ENCODE measurements at regions not wholly inside any gene's neighbourhood (a gene's known extent, or its start where the extent isn't known, plus 50 kb on each side); places are given as distances from the start of the nearest gene placed in this dataset.
A peak's percentile ranks its signal among the peaks of the same experiment; 100 is the strongest.

DNA sequence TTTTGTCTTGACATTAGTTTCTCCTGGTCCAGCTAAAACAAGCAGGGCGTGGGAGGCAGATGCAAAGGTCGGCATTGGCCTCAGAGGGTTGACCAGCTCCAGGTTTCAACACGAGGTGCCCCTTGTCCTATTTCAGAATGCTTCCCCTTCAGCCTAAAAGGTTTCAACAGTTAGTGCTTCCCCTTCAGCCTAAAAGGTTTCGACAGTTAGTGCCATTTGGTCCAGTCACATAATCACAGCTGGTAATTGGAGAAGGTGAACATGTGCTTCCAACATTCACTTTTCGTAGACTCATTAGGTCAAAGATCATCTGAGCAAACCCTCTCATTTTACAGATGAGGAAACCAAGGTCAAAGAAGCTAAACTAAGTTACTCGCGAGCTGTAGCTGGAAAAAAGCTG, 270.3 kb upstream of the MAP3K1 start (continued):
- TF ChIP-seq MED8 (CRISPR knock-in tag; IDR thresholded peaks at IDR 0.05; ENCODE audit: insufficient replicate concordance) (no peak), ZNF850 (CRISPR knock-in tag; conservative IDR thresholded peaks at IDR 0.05) (no peak), ZNF775 (CRISPR knock-in tag; IDR thresholded peaks at IDR 0.05; ENCODE audit: borderline replicate concordance) (no peak), SMAD9 (CRISPR knock-in tag; IDR thresholded peaks at IDR 0.05) (no peak), NFYB (CRISPR knock-in tag; IDR thresholded peaks at IDR 0.05) (no peak), EEA1 (CRISPR knock-in tag; IDR thresholded peaks at IDR 0.05; ENCODE audit: borderline replicate concordance) (no peak), ZBTB8A (CRISPR knock-in tag; IDR thresholded peaks at IDR 0.05; ENCODE audit: borderline replicate concordance, low read depth) (no peak), TRIM24 (CRISPR knock-in tag; IDR thresholded peaks at IDR 0.05) (no peak), KDM4B (CRISPR knock-in tag; IDR thresholded peaks at IDR 0.05) (no peak), POGZ (CRISPR knock-in tag; IDR thresholded peaks at IDR 0.05) (peak; percentile 57; the same call in 1 of the 2 replicates), ZNF335 (CRISPR knock-in tag; IDR thresholded peaks at IDR 0.05) (no peak), KAT7 (CRISPR knock-in tag; IDR thresholded peaks at IDR 0.05; ENCODE audit: borderline replicate concordance) (no peak), ZNF3 (CRISPR knock-in tag; IDR thresholded peaks at IDR 0.05) (no peak), ZNF619 (CRISPR knock-in tag; IDR thresholded peaks at IDR 0.05) (no peak), CENPT (CRISPR knock-in tag; IDR thresholded peaks at IDR 0.05; ENCODE audit: low read depth) (no peak), FIP1L1 (IDR thresholded peaks at IDR 0.05; ENCODE audit: borderline replicate concordance, insufficient read depth, low read depth, low read length) (no peak), HNRNPUL1 (IDR thresholded peaks at IDR 0.05; ENCODE audit: low read depth, low read length) (no peak), SALL1 (CRISPR knock-in tag; IDR thresholded peaks at IDR 0.05) (no peak), EHMT2 (IDR thresholded peaks at IDR 0.05; ENCODE audit: borderline replicate concordance, low read depth, low read length) (peak; percentile 77; the same call in 1 of the 2 replicates), TOPORS (CRISPR knock-in tag; IDR thresholded peaks at IDR 0.05) (no peak), RBAK (CRISPR knock-in tag; IDR thresholded peaks at IDR 0.05) (no peak), MYC (CRISPR knock-in tag; IDR thresholded peaks at IDR 0.05; ENCODE audit: borderline replicate concordance) (no peak; the same call in 1 of the 2 replicates), U2AF2 (IDR thresholded peaks at IDR 0.05; ENCODE audit: low read depth, low read length) (no peak), ZNF451 (CRISPR knock-in tag; IDR thresholded peaks at IDR 0.05) (no peak), NR1H2 (CRISPR knock-in tag; IDR thresholded peaks at IDR 0.05; ENCODE audit: borderline replicate concordance, low read depth) (no peak), NFE2L2 (IDR thresholded peaks at IDR 0.05; ENCODE audit: low read length) (no peak)
- TF ChIP-seq, protein P1, sequence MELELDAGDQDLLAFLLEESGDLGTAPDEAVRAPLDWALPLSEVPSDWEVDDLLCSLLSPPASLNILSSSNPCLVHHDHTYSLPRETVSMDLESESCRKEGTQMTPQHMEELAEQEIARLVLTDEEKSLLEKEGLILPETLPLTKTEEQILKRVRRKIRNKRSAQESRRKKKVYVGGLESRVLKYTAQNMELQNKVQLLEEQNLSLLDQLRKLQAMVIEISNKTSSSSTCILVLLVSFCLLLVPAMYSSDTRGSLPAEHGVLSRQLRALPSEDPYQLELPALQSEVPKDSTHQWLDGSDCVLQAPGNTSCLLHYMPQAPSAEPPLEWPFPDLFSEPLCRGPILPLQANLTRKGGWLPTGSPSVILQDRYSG (CRISPR knock-in tag; IDR thresholded peaks at IDR 0.05) = no peak
- TF ChIP-seq, protein P2, sequence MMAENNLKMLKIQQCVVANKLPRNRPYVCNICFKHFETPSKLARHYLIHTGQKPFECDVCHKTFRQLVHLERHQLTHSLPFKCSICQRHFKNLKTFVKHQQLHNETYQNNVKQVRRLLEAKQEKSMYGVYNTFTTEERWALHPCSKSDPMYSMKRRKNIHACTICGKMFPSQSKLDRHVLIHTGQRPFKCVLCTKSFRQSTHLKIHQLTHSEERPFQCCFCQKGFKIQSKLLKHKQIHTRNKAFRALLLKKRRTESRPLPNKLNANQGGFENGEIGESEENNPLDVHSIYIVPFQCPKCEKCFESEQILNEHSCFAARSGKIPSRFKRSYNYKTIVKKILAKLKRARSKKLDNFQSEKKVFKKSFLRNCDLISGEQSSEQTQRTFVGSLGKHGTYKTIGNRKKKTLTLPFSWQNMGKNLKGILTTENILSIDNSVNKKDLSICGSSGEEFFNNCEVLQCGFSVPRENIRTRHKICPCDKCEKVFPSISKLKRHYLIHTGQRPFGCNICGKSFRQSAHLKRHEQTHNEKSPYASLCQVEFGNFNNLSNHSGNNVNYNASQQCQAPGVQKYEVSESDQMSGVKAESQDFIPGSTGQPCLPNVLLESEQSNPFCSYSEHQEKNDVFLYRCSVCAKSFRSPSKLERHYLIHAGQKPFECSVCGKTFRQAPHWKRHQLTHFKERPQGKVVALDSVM (CRISPR knock-in tag; IDR thresholded peaks at IDR 0.05) = no peak
- TF ChIP-seq, protein P3, sequence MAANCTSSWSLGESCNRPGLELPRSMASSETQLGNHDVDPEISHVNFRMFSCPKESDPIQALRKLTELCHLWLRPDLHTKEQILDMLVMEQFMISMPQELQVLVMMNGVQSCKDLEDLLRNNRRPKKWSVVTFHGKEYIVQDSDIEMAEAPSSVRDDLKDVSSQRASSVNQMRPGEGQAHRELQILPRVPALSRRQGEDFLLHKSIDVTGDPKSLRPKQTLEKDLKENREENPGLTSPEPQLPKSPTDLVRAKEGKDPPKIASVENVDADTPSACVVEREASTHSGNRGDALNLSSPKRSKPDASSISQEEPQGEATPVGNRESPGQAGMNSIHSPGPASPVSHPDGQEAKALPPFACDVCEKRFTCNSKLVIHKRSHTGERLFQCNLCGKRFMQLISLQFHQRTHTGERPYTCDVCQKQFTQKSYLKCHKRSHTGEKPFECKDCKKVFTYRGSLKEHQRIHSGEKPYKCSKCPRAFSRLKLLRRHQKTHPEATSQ (CRISPR knock-in tag; IDR thresholded peaks at IDR 0.05; ENCODE audit: borderline replicate concordance) = no peak
- TF ChIP-seq, protein P4, sequence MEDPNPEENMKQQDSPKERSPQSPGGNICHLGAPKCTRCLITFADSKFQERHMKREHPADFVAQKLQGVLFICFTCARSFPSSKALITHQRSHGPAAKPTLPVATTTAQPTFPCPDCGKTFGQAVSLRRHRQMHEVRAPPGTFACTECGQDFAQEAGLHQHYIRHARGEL (CRISPR knock-in tag; IDR thresholded peaks at IDR 0.05) = no peak

All from HepG2 (cell line).